ENCODE measurements at regions not wholly inside any gene's neighbourhood (a gene's known extent, or its start where the extent isn't known, plus 50 kb on each side); places are given as distances from the start of the nearest gene placed in this dataset.

DNA sequence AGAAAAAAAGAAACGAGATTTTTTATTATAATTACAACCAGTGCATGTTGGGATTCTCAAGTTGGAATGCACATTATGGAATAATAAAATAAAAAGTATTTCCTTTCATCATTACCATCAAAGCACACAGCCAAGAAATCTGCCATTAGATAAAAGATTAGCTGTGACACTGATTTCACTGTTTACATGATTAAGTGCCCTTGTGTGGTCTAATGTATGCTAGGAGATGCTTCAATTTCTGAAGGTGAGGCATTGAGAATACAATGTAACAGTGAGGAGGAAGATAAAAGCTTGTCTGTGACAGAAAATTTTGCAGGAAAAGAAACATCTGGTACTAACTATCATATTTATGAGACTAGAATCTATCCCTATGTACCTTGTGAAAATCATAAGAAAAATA is 409.7 kb upstream of the PRMT6 start:
- no peak for TF ChIP-seq POLR2AphosphoS5 (IDR thresholded peaks at IDR 0.05; ENCODE audit: low read depth, low read length)
- TF ChIP-seq, protein P1, sequence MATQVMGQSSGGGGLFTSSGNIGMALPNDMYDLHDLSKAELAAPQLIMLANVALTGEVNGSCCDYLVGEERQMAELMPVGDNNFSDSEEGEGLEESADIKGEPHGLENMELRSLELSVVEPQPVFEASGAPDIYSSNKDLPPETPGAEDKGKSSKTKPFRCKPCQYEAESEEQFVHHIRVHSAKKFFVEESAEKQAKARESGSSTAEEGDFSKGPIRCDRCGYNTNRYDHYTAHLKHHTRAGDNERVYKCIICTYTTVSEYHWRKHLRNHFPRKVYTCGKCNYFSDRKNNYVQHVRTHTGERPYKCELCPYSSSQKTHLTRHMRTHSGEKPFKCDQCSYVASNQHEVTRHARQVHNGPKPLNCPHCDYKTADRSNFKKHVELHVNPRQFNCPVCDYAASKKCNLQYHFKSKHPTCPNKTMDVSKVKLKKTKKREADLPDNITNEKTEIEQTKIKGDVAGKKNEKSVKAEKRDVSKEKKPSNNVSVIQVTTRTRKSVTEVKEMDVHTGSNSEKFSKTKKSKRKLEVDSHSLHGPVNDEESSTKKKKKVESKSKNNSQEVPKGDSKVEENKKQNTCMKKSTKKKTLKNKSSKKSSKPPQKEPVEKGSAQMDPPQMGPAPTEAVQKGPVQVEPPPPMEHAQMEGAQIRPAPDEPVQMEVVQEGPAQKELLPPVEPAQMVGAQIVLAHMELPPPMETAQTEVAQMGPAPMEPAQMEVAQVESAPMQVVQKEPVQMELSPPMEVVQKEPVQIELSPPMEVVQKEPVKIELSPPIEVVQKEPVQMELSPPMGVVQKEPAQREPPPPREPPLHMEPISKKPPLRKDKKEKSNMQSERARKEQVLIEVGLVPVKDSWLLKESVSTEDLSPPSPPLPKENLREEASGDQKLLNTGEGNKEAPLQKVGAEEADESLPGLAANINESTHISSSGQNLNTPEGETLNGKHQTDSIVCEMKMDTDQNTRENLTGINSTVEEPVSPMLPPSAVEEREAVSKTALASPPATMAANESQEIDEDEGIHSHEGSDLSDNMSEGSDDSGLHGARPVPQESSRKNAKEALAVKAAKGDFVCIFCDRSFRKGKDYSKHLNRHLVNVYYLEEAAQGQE (IDR thresholded peaks at IDR 0.05; ENCODE audit: insufficient read depth in 1 of 2, low read depth in 2 of 2, low read length in 1 of 2), result no peak
- TF ChIP-seq, protein P2, sequence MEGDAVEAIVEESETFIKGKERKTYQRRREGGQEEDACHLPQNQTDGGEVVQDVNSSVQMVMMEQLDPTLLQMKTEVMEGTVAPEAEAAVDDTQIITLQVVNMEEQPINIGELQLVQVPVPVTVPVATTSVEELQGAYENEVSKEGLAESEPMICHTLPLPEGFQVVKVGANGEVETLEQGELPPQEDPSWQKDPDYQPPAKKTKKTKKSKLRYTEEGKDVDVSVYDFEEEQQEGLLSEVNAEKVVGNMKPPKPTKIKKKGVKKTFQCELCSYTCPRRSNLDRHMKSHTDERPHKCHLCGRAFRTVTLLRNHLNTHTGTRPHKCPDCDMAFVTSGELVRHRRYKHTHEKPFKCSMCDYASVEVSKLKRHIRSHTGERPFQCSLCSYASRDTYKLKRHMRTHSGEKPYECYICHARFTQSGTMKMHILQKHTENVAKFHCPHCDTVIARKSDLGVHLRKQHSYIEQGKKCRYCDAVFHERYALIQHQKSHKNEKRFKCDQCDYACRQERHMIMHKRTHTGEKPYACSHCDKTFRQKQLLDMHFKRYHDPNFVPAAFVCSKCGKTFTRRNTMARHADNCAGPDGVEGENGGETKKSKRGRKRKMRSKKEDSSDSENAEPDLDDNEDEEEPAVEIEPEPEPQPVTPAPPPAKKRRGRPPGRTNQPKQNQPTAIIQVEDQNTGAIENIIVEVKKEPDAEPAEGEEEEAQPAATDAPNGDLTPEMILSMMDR (IDR thresholded peaks at IDR 0.05), result no peak

Data from Panc1 (cell line).